Central memory CD8-positive, alpha-beta T cell (primary cell): ENCODE measurements at regions not wholly inside any gene's neighbourhood (a gene's known extent, or its start where the extent isn't known, plus 50 kb on each side); places are given as distances from the start of the nearest gene placed in this dataset.
"Not testable (repeated sequence)": the region's sequence is repeated elsewhere in the genome, so short reads cannot be mapped to it uniquely, and the experiment has no call there.

Source experiments
- ATAC-seq: fragments of 150-1000 bp; cut with Tn5 transposase; replicated peaks from 2 replicates; pipeline ENCODE4 v1.10.0; 2022; ENCODE audit warnings: mild to moderate bottlenecking, moderate FRiP score, moderate number of reproducible peaks; ENCODE audit not compliant: poor library complexity, severe bottlenecking; ENCODE audit errors: extremely low read depth
- DNase-seq, 2 donors: peaks; one replicate each; pipeline ENCODE4 v3.0.0; 2021; ENCODE audit warnings: low spot score in 2 of 2
- H3K27ac Mint-ChIP-seq: one replicate; pipeline ENCODE4 v1.8.0; 2022; ENCODE audit warnings: low read depth, mild to moderate bottlenecking, moderate library complexity, mixed read lengths
- H3K27me3 Mint-ChIP-seq: one replicate; pipeline ENCODE4 v1.8.0; 2022; ENCODE audit warnings: mixed read lengths
- H3K36me3 Mint-ChIP-seq: one replicate; pipeline ENCODE4 v1.8.0; 2022; ENCODE audit warnings: mild to moderate bottlenecking, moderate library complexity, mixed read lengths; ENCODE audit not compliant: insufficient read depth
- H3K4me1 Mint-ChIP-seq: one replicate; pipeline ENCODE4 v1.8.0; 2022; ENCODE audit warnings: mixed read lengths
- H3K4me3 Mint-ChIP-seq: one replicate; pipeline ENCODE4 v1.8.0; 2022; ENCODE audit warnings: mild to moderate bottlenecking, moderate library complexity, mixed read lengths
- H3K9me3 Mint-ChIP-seq: one replicate; pipeline ENCODE4 v1.8.0; 2022; ENCODE audit warnings: mixed read lengths

- Mint-ChIP-seq H3K9me3 (no peaks in the 10 kb centered on the region), H3K4me1 (no peaks in the 10 kb centered on the region), H3K36me3 (no peaks in the 10 kb centered on the region), H3K4me3 (no peak overlapping the region), H3K27ac (no peak overlapping the region), H3K27me3 (no peaks in the 10 kb centered on the region)
- no peak for DNase-seq
- ATAC-seq = no peak
Observed at GRCh38 chr5:63118221-63118620, 539.6 kb downstream of the LRRC70 start.

- H3K9me3 Mint-ChIP-seq = peaks cover 4% of the 10 kb centered on the region
- no peaks in the 10 kb centered on the region for H3K27me3 Mint-ChIP-seq
- H3K27ac Mint-ChIP-seq = no peak overlapping the region
- H3K4me3 Mint-ChIP-seq = no peak overlapping the region
- no peak for DNase-seq
- H3K4me1 Mint-ChIP-seq = no peaks in the 10 kb centered on the region
- H3K36me3 Mint-ChIP-seq = no peaks in the 10 kb centered on the region
- ATAC-seq = no peak
Observed at GRCh38 chr5:63111891-63112290, 533.3 kb downstream of the LRRC70 start.

- Mint-ChIP-seq H3K4me3 (no peak overlapping the region), H3K36me3 (no peaks in the 10 kb centered on the region), H3K27ac (no peak overlapping the region), H3K4me1 (no peaks in the 10 kb centered on the region), H3K27me3 (no peaks in the 10 kb centered on the region), H3K9me3 (peaks cover 10% of the 10 kb centered on the region)
- DNase-seq = no peak
- no peak for ATAC-seq
Observed at GRCh38 chr5:63101870-63102269, 523.3 kb downstream of the LRRC70 start.

- no peak for DNase-seq
- H3K27ac Mint-ChIP-seq = no peak overlapping the region
- H3K27me3 Mint-ChIP-seq = no peaks in the 10 kb centered on the region
- H3K9me3 Mint-ChIP-seq = peaks cover 11% of the 10 kb centered on the region
- no peak overlapping the region for H3K4me3 Mint-ChIP-seq
- H3K4me1 Mint-ChIP-seq = no peaks in the 10 kb centered on the region
- ATAC-seq = no peak
- H3K36me3 Mint-ChIP-seq = no peaks in the 10 kb centered on the region
Observed at GRCh38 chr5:63097286-63097685, 518.7 kb downstream of the LRRC70 start.

GRCh38 chr5:63094730-63095129 is 516.1 kb downstream of the LRRC70 start:
- no peak overlapping the region for H3K27ac Mint-ChIP-seq
- H3K4me3 Mint-ChIP-seq = no peak overlapping the region
- no peaks in the 10 kb centered on the region for H3K27me3 Mint-ChIP-seq
- ATAC-seq (no peak), DNase-seq (no peak)
- peaks cover 12% of the 10 kb centered on the region for H3K9me3 Mint-ChIP-seq
- no peaks in the 10 kb centered on the region for H3K36me3 Mint-ChIP-seq
- H3K4me1 Mint-ChIP-seq = no peaks in the 10 kb centered on the region

GRCh38 chr5:63089147-63089546 is 510.5 kb downstream of the LRRC70 start:
- Mint-ChIP-seq H3K36me3 (no peaks in the 10 kb centered on the region), H3K27me3 (no peaks in the 10 kb centered on the region), H3K27ac (no peak overlapping the region), H3K9me3 (peaks cover 30% of the 10 kb centered on the region), H3K4me3 (no peak overlapping the region), H3K4me1 (no peaks in the 10 kb centered on the region)
- DNase-seq (no peak), ATAC-seq (no peak)

- Mint-ChIP-seq H3K9me3 (peaks cover 18% of the 10 kb centered on the region), H3K27ac (no peak overlapping the region), H3K4me3 (no peak overlapping the region)
Observed at GRCh38 chr5:63085561-63085960, 506.9 kb downstream of the LRRC70 start.

GRCh38 chr5:63083689-63084088 is 505.1 kb downstream of the LRRC70 start:
- H3K36me3 Mint-ChIP-seq, H3K27me3 Mint-ChIP-seq, DNase-seq, H3K4me3 Mint-ChIP-seq, H3K27ac Mint-ChIP-seq, H3K4me1 Mint-ChIP-seq, ATAC-seq: not testable (repeated sequence)
- H3K9me3 Mint-ChIP-seq = peaks cover 30% of the 10 kb centered on the region

More at GRCh38 chr5:63085561-63085960, 506.9 kb downstream of the LRRC70 start:
- Mint-ChIP-seq H3K36me3 (no peaks in the 10 kb centered on the region), H3K27me3 (no peaks in the 10 kb centered on the region), H3K4me1 (no peaks in the 10 kb centered on the region)
- no peak for DNase-seq
- no peak for ATAC-seq

GRCh38 chr5:63081402-63081801 is 502.8 kb downstream of the LRRC70 start:
- DNase-seq (no peak), ATAC-seq (no peak)
- Mint-ChIP-seq H3K4me1 (no peaks in the 10 kb centered on the region), H3K36me3 (no peaks in the 10 kb centered on the region), H3K9me3 (peaks cover 23% of the 10 kb centered on the region), H3K27me3 (no peaks in the 10 kb centered on the region), H3K27ac (no peak overlapping the region), H3K4me3 (no peak overlapping the region)

GRCh38 chr5:63070001-63070400 is 491.4 kb downstream of the LRRC70 start:
- Mint-ChIP-seq H3K27me3 (no peaks in the 10 kb centered on the region), H3K36me3 (no peaks in the 10 kb centered on the region), H3K4me1 (no peaks in the 10 kb centered on the region), H3K4me3 (no peak overlapping the region), H3K27ac (no peak overlapping the region), H3K9me3 (peaks cover 6% of the 10 kb centered on the region)
- ATAC-seq (no peak), DNase-seq (no peak)

GRCh38 chr5:63055421-63055820 is 476.8 kb downstream of the LRRC70 start:
- H3K36me3 Mint-ChIP-seq = no peaks in the 10 kb centered on the region
- DNase-seq (no peak), ATAC-seq (no peak)
- peaks cover 13% of the 10 kb centered on the region for H3K9me3 Mint-ChIP-seq
- no peaks in the 10 kb centered on the region for H3K4me1 Mint-ChIP-seq
- no peak overlapping the region for H3K4me3 Mint-ChIP-seq
- no peak overlapping the region for H3K27ac Mint-ChIP-seq
- H3K27me3 Mint-ChIP-seq = no peaks in the 10 kb centered on the region

- no peak for ATAC-seq
- Mint-ChIP-seq H3K36me3 (no peaks in the 10 kb centered on the region), H3K9me3 (peaks cover 19% of the 10 kb centered on the region), H3K4me3 (no peak overlapping the region), H3K27me3 (no peaks in the 10 kb centered on the region), H3K27ac (no peak overlapping the region), H3K4me1 (no peaks in the 10 kb centered on the region)
- no peak for DNase-seq
Observed at GRCh38 chr5:63053019-63053638, 474.5 kb downstream of the LRRC70 start.

- DNase-seq (no peak), ATAC-seq (no peak)
- no peaks in the 10 kb centered on the region for H3K4me1 Mint-ChIP-seq
- peaks cover 19% of the 10 kb centered on the region for H3K9me3 Mint-ChIP-seq
- H3K27me3 Mint-ChIP-seq = no peaks in the 10 kb centered on the region
- no peak overlapping the region for H3K4me3 Mint-ChIP-seq
- H3K27ac Mint-ChIP-seq = no peak overlapping the region
- H3K36me3 Mint-ChIP-seq = no peaks in the 10 kb centered on the region
Observed at GRCh38 chr5:63050916-63051315, 472.3 kb downstream of the LRRC70 start.
